Activated T-cell treated with anti-CD3 and anti-CD28 coated beads for 24 hours (primary cell): ENCODE measurements at regions not wholly inside any gene's neighbourhood (a gene's known extent, or its start where the extent isn't known, plus 50 kb on each side); places are given as distances from the start of the nearest gene placed in this dataset.
"Not testable (repeated sequence)": the region's sequence is repeated elsewhere in the genome, so short reads cannot be mapped to it uniquely, and the experiment has no call there.

Experiments
- DNase-seq: peaks from one replicate; pipeline ENCODE4 v3.0.0-alpha.2; 2020; ENCODE audit warnings: low read depth

- no peak for DNase-seq
Observed at GRCh38 chr6:21918666-21919065, 325.1 kb downstream of the SOX4 start.

DNA sequence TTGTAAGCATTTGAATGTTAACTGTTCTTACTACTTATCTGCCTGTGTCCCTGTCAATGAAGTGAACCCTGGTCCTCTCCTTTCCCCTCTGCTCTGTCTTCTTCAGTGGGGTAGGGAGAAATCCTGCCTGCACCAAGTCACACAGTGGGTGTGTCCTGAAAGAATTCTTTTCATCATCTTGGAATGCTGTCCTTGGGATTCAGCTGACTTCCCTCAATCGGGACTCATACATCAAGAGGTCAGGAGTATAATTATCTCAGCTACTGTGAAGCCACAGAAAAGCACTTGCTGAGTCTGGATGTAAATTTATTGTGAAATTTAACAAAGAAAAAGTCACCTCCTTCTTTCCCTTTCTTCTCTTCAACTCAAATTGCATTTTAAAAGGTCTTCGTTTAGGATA, 328.5 kb downstream of the SOX4 start:
- no peak for DNase-seq

DNA sequence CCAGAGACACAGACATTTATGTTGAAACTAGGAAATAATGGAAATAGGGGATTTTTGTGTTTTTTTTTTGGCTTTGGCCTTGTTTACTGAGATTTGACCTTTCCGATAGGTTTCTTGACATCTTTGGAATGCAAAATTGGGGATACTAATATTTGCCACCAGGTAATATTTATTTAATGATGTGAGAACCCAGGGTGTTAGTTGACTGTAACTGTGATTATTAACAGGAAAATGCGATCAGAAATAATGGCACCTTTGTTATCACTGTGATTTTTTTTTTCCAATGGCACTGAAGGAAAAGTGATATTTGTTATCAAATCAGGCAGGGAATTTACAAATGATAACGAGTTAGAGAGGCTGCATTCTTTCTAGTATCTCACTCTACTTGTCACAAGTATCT, 330.5 kb downstream of the SOX4 start:
- no peak for DNase-seq

DNA sequence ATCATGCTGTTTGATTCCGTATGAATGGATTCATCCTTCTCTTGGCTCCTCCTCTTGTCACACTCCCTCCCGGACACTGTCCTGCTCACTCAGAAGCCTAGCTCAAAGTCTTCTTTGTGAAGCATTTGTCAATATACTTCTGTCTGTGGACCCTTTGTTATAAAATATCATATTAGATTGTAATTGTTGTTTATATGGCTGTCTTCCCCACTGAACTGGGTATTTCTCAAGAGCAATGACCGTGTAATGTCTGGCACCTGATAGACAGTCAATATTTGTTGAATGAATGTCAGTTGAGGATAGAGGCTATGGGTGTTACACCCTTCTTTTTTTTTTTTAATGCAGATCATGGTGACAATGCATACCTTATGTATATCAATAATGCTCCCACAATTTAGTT, 335.3 kb downstream of the SOX4 start:
- DNase-seq, result no peak

- no peak for DNase-seq
Observed at GRCh38 chr6:21931641-21932335, 338.2 kb downstream of the SOX4 start.

DNA sequence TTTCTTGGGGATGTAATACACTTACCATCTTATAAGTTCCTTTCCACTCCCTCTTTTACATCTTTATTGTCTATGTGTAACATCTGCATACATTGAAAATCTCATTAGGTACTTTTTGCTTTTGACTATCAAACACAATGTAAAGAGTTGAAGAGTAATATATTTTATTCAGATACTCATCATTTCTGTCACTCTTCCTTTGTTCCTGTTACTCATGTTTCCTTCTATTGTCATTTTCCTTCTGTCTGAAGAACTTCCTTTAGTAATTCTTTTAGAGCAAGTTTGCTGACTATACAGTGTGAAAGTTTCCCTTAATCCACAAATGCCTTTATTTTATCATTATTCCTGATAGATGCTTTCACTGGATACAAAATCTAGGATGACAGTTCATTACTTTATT, 339.8 kb downstream of the SOX4 start:
- DNase-seq, result no peak

DNA sequence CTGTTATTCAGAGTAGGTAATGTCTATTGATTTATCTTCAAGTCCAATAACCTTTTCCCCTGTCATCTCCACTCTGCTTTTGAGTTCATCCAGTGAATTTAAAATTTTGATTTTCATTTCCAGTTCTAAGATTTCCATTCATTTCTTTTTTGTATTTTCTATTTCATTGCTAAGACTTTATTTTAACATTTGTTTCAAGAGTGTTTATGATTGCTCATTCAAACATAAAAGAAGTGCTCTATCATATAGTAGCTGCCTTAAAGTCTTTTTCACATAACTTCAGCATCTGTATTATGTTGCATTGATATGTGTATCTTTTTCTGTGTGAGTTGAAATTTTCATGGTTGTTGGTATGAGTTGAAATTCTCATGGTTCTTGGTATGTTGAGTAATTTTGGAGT, 341.6 kb downstream of the SOX4 start:
- DNase-seq, result no peak

- DNase-seq, result no peak
Observed at GRCh38 chr6:21935561-21936028, 342.0 kb downstream of the SOX4 start.

GRCh38 chr6:21937466-21937865, 343.9 kb downstream of the SOX4 start:
- DNase-seq, result no peak

- not testable (repeated sequence) for DNase-seq
Observed at GRCh38 chr6:21939066-21939465, 345.5 kb downstream of the SOX4 start.

DNA sequence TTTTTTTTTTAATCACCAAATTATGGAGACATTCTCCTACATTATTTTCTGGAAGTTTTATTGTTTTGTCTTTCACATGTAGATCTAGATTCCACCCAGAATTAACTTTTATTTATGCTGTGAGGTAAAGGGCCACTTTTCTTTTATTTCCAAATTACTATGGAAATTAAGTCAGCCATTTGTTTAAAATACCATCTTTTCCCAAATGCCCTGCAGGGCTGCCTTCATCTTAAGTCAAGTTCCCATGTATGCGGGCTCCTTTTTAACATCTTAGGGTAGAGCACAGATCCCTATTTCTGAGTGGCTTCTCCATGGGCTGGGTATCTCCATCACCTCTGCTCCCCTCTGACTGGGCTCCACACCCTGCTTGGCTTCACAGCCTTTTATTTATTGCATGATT, 348.4 kb downstream of the SOX4 start:
- DNase-seq, result no peak

GRCh38 chr6:21942897-21943296, 349.3 kb downstream of the SOX4 start:
- no peak for DNase-seq

DNA sequence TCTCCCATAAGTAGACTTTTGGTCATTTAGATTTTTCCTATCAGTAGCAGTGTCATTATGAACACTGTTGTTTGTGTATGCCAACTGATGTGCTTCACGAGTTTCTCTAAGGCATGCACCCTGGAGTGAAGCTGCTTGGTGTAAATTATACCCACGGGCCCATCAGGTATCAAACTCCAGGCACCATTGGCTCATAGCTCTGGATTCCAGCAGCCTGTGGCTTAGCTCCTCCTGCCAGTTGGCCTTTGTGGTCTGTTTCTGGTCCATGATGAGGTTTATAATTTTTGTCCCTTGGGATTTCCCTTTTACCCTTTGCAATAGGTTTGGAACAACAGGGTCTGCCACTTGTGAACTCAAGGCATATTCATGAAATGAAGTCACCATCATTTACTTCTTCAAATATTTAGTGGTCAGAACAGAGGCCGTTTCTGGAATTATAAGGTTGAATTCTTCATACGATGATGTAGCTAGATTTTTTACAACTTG, 350.5 kb downstream of the PRL start:
- no peak for DNase-seq

GRCh38 chr6:21947227-21947626, 349.6 kb downstream of the PRL start:
- DNase-seq, result not testable (repeated sequence)

DNA sequence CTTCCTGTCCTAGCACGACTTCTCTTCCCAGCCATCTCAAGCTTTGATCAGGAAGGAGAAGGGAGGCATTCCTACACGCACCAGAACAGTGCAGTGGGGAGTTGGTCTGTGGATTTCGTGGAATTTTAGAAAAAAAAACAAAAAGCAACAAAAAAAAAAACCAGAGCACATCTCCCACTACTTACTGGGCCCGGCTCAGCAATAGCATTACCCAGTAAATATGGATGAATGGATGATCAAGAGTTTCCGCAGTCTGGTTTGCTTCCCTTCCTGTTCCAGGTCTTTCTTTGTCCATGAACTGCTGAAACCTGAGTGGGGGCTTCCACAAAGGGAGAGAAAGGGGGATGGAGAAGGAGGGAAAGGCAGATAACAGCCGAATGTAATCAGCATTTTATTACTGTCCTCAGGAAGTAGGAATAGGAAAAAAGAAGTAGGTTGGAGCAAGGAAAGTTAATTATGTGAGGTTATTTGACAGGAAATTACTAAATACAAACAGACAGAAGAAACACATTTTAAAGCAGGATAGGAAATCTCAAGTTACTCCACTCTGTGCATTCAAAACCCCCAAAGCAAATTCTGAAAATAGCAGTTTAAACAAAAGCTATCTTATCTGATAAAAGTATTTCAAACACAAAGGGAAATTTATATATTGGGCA, 349.0 kb downstream of the PRL start:
- no peak for DNase-seq

- DNase-seq, result no peak
Observed at GRCh38 chr6:21949211-21949801, 347.5 kb downstream of the PRL start.

- no peak for DNase-seq
Observed at GRCh38 chr6:21952367-21952766, 344.5 kb downstream of the PRL start.

DNA sequence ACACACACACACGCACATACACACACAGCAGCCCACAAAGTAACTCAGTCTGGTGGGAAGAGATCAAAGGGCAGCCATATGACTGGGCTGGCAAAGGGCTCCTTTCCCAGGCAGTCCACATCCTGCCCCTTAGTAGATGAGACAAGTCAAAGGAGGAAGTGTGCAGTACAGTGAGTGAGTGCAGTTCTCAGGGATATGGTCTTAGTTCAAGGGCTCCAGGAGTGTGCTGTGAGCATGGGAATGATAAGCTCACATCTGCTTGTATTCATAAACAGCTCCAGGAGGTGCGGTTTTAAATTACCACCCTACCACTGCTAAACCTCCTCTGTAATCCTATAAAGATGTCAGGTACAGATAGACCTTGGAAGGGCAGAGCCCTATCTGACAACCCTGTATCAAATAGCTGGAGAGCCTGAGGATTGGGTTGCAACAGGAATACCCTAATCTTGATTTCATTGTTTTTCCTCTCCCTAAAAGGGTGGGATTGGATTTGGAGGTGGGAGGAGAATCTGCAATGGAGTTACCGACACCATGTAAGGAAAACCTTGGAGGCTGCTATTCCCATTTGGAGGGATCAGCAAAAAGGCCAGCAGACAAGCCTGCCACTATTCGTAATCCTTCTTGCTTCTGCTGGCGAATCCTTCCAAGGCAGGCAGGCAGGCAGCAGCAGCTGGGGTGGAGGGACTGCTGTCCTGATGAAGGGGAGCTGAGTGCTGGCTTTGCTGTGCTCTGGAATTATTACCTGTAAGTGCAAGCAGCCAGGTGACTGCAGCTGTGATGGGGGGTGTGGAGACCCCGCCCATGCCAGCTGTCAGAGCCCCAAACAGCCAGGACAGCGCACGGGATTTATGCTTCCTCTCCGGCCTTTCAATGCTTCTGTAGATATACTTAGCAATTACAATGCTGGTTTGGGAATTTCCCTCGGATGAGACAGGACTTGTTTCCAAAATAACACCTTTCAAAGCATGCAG, 342.7 kb downstream of the PRL start:
- no peak for DNase-seq

DNA sequence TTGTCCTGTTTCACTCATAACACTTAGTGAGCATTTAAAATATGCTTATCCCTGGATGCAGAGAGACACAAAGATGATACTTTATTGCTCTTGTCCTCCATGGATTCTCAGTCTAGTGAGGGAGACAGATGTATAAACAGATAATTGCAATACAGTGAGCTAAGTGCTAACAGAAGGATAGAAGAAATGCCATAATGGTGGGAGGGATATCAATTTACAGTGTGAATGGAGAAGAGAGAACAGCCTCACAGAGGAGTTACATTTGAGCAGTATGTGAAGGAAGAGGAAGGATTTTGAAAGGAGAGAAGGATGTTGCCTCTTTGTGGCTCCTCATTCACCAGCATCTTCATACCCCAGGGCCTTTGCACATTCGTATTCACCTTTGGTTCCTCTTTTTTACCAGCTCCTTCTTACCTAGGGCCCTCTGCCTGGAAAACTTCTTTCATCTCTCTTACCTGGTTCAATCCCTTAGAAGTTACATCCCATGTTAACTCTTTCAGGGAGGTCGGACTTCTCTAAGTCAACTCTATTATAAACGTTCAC, 341.7 kb downstream of the PRL start:
- DNase-seq, result no peak

GRCh38 chr6:21955951-21956350, 340.9 kb downstream of the PRL start:
- DNase-seq, result no peak

DNA sequence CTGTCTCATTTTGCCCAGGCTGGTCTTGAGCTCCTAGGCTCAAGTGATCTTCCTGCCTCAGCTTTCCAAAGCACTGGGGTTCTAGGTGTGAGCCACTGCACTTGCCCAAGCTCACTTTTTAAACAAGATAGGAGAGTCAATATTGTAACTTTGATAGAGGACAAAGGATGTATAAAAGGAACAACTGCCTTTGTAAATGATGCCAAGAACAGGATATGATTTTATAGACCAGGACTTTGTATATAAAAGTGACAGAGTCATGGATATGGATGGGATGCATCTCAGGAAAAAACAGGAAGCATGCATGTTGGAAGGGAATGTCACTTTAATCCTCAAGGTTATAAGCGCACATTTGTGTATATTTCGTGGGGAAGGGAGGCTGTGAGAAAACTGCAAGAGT, 338.4 kb downstream of the PRL start:
- DNase-seq, result no peak

DNA sequence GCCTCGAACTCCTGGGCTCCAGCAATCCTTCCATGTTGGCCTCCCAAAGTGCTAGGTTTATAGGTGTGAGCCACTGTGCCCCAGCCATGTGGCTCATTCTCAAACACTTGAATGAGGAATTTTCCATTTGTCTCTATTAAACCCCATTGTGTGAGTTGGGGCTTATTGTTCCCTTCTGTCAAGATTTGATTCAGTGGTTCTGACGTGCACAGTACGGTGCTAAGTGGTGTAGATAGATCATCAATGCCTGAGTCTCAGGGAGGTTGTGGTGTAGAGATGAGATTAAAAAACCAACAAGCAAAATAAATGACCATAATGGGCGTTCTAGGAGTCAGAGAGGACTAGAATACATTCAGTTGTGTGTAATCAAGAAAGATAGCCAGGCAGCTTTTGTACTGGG, 335.6 kb downstream of the PRL start:
- no peak for DNase-seq
